ENCODE measurements at regions not wholly inside any gene's neighbourhood (a gene's known extent, or its start where the extent isn't known, plus 50 kb on each side); places are given as distances from the start of the nearest gene placed in this dataset.

GRCh38 chrX:107506596-107507031 lies 57.2 kb downstream of the FRMPD3 start:
- TF ChIP-seq CTCF (IDR thresholded peaks at IDR 0.05) (no peak), ZFX (IDR thresholded peaks at IDR 0.05; ENCODE audit: borderline replicate concordance) (no peak)
